GM23338 (cell line): ENCODE measurements at regions not wholly inside any gene's neighbourhood (a gene's known extent, or its start where the extent isn't known, plus 50 kb on each side); places are given as distances from the start of the nearest gene placed in this dataset.

Experiments used
- ATAC-seq: fragments of 200-7000 bp; cut with Tn5 transposase; 3 replicates; pipeline ENCODE4 v1.9.1; 2020
- DNase-seq: peaks from one replicate; pipeline ENCODE4 v3.0.0-alpha.2; 2015; ENCODE audit warnings: low spot score
- H2AFZ ChIP-seq: fragments of 200-600 bp; sonication (generic); 2 replicates; pipeline ENCODE4 v1.8.0; 2016; ENCODE audit warnings: antibody characterized with exemption, mild to moderate bottlenecking, moderate library complexity
- H3F3A ChIP-seq: fragments of 200-600 bp; sonication (generic); replicated peaks from 2 replicates; pipeline ENCODE4 v1.8.0; 2017; ENCODE audit warnings: antibody characterized with exemption, mixed run types, low read depth
- H3K27ac ChIP-seq: fragments of 200-600 bp; sonication (generic); 2 replicates; pipeline ENCODE4 v1.6.1; 2016; ENCODE audit warnings: low read depth
- H3K27me3 ChIP-seq: fragments of 200-600 bp; sonication (generic); 2 replicates; pipeline ENCODE4 v1.8.0; 2016; ENCODE audit warnings: mild to moderate bottlenecking, mixed run types, moderate library complexity; ENCODE audit not compliant: insufficient read depth
- H3K36me3 ChIP-seq: fragments of 200-600 bp; sonication (generic); 2 replicates; pipeline ENCODE4 v1.8.0; 2016; ENCODE audit warnings: mild to moderate bottlenecking; ENCODE audit not compliant: insufficient read depth
- H3K4me1 ChIP-seq: fragments of 200-600 bp; sonication (generic); 2 replicates; pipeline ENCODE4 v1.8.0; 2016; ENCODE audit warnings: mild to moderate bottlenecking, moderate library complexity; ENCODE audit not compliant: insufficient read depth
- H3K4me2 ChIP-seq: fragments of 200-600 bp; sonication (generic); 2 replicates; pipeline ENCODE4 v1.7.1; 2017; ENCODE audit warnings: mixed run types
- H3K4me3 ChIP-seq: fragments of 200-600 bp; sonication (generic); 2 replicates; pipeline ENCODE4 v1.6.1; 2016; ENCODE audit warnings: mixed run types
- H3K79me2 ChIP-seq: fragments of 200-600 bp; sonication (generic); replicated peaks from 2 replicates; pipeline ENCODE4 v1.8.0; 2017; ENCODE audit warnings: mild to moderate bottlenecking; ENCODE audit not compliant: insufficient read depth
- H3K9me2 ChIP-seq: fragments of 200-600 bp; sonication (generic); 2 replicates; pipeline ENCODE4 v1.8.0; 2017; ENCODE audit not compliant: insufficient read depth
- H4K20me1 ChIP-seq: fragments of 200-600 bp; sonication (generic); replicated peaks from 2 replicates; pipeline ENCODE4 v1.8.0; 2017; ENCODE audit warnings: mild to moderate bottlenecking; ENCODE audit not compliant: insufficient read depth
- H3K27ac Mint-ChIP-seq: 2 replicates; pipeline ENCODE4 v1.8.0; 2020; ENCODE audit warnings: inconsistent platforms, mild to moderate bottlenecking, moderate library complexity, mixed read lengths
- H3K27me3 Mint-ChIP-seq: 3 replicates; pipeline ENCODE4 v1.8.0; 2022; ENCODE audit warnings: low read depth, mild to moderate bottlenecking, moderate library complexity, mixed read lengths, inconsistent platforms; ENCODE audit not compliant: insufficient read depth, poor library complexity
- H3K36me3 Mint-ChIP-seq: 3 replicates; pipeline ENCODE4 v1.8.0; 2021; ENCODE audit warnings: low read depth, mild to moderate bottlenecking, inconsistent platforms, moderate library complexity, mixed read lengths
- H3K4me1 Mint-ChIP-seq: 3 replicates; pipeline ENCODE4 v1.8.0; 2020; ENCODE audit warnings: mild to moderate bottlenecking, inconsistent platforms, mixed read lengths
- H3K4me3 Mint-ChIP-seq: 3 replicates; pipeline ENCODE4 v1.8.0; 2021; ENCODE audit warnings: moderate library complexity, mild to moderate bottlenecking, inconsistent platforms, mixed read lengths
- H3K9me3 Mint-ChIP-seq: 3 replicates; pipeline ENCODE4 v1.8.0; 2020; ENCODE audit warnings: moderate library complexity, mild to moderate bottlenecking, inconsistent platforms, mixed read lengths
- NANOG ChIP-seq: IDR thresholded peaks from 2 replicates; pipeline ENCODE4 v1.6.1; 2016; ENCODE audit warnings: antibody characterized with exemption, borderline replicate concordance
- POLR2AphosphoS5 ChIP-seq: IDR thresholded peaks from 2 replicates; pipeline ENCODE4 v1.6.1; 2016; ENCODE audit warnings: antibody characterized with exemption, low read depth
- STAT1 ChIP-seq: IDR thresholded peaks from one replicate; pipeline ENCODE4 v1.6.1; 2016; ENCODE audit warnings: antibody characterized with exemption; ENCODE audit not compliant: unreplicated experiment
- TF ChIP-seq, protein P1 (sequence below), 2 experiments: fragments of 200-600 bp in 1 of 2; sonication (generic) in 1 of 2; conservative IDR thresholded peaks; 2 replicates each; pipeline versions ENCODE4 v1.5.1 to v1.6.1; 2016 to 2017; ENCODE audit warnings: antibody characterized with exemption in 2 of 2, low read depth in 2 of 2, mild to moderate bottlenecking in 2 of 2, moderate library complexity in 1 of 2
- TF ChIP-seq, protein P2 (sequence below): IDR thresholded peaks from one replicate; pipeline ENCODE4 v1.6.1; 2018; ENCODE audit warnings: antibody characterized with exemption; ENCODE audit not compliant: unreplicated experiment
- TF ChIP-seq, protein P3 (sequence below): fragments of 250-450 bp; sonication (Bioruptor Pico); IDR thresholded peaks from 2 replicates; pipeline ENCODE4 v1.5.0; 2020; ENCODE audit warnings: mild to moderate bottlenecking, moderate library complexity

DNA sequence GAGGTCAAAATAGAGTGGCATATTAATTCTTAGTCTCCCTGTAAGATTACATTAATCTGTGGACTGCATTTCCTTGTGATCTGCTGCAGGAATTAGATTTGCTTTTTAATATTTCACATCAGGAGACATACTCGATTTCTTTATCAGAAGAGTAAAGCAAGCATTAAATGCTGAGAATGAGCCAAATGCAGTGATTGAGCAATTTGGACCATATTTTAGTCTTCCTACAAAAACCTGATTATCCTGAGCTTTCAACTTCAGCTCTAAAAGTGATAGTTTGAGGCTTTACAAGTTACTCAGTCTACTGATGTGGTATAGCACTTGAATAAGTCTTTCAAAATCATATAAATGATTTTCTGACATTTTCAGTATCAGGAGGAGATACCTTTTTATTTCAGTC, 774.3 kb upstream of the RAB6C start (continued):
- TF ChIP-seq, protein P1, sequence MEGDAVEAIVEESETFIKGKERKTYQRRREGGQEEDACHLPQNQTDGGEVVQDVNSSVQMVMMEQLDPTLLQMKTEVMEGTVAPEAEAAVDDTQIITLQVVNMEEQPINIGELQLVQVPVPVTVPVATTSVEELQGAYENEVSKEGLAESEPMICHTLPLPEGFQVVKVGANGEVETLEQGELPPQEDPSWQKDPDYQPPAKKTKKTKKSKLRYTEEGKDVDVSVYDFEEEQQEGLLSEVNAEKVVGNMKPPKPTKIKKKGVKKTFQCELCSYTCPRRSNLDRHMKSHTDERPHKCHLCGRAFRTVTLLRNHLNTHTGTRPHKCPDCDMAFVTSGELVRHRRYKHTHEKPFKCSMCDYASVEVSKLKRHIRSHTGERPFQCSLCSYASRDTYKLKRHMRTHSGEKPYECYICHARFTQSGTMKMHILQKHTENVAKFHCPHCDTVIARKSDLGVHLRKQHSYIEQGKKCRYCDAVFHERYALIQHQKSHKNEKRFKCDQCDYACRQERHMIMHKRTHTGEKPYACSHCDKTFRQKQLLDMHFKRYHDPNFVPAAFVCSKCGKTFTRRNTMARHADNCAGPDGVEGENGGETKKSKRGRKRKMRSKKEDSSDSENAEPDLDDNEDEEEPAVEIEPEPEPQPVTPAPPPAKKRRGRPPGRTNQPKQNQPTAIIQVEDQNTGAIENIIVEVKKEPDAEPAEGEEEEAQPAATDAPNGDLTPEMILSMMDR (conservative IDR thresholded peaks at IDR 0.05; ENCODE audit: low read depth in 2 of 2), result no peak
- no peak for TF ChIP-seq STAT1

DNA sequence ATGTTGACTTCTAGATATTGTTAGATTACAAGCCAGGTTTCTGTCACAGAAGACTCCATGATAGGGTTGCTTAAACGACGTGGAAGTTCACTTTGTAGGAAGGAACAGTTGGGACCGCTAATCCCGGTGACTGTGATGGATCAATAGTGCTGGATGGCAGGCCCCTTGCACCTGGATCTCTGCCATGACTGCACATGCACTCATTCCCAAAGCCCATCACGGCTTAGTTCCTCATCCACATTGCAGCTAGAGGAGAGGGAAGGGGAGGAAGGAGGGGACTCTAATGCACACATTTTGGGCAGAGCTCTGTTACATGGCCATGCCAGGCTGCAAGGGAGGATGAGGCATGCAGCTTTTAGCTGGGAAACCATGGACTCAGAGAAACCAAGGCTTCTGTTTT, 773.7 kb upstream of the RAB6C start:
- peaks cover 1% of the 10 kb centered on the region for H3K27me3 Mint-ChIP-seq
- Histone ChIP-seq H3K9me2 (no peaks in the 10 kb centered on the region), H3K36me3 (no peaks in the 10 kb centered on the region), H3K27me3 (no peaks in the 10 kb centered on the region), H3K4me2 (no peak overlapping the region), H3K27ac (no peak overlapping the region), H4K20me1 (no peaks in the 10 kb centered on the region), H3K4me3 (no peak overlapping the region), H3F3A (no peaks in the 10 kb centered on the region), H2AFZ (no peak overlapping the region), H3K4me1 (no peaks in the 10 kb centered on the region), H3K79me2 (no peaks in the 10 kb centered on the region)
- no peak overlapping the region for H3K27ac Mint-ChIP-seq
- no peak for DNase-seq
- no peaks in the 10 kb centered on the region for H3K9me3 Mint-ChIP-seq
- H3K4me3 Mint-ChIP-seq, result no peak overlapping the region
- TF ChIP-seq STAT1 (no peak), NANOG (no peak), POLR2AphosphoS5 (no peak)
- TF ChIP-seq, protein P2, sequence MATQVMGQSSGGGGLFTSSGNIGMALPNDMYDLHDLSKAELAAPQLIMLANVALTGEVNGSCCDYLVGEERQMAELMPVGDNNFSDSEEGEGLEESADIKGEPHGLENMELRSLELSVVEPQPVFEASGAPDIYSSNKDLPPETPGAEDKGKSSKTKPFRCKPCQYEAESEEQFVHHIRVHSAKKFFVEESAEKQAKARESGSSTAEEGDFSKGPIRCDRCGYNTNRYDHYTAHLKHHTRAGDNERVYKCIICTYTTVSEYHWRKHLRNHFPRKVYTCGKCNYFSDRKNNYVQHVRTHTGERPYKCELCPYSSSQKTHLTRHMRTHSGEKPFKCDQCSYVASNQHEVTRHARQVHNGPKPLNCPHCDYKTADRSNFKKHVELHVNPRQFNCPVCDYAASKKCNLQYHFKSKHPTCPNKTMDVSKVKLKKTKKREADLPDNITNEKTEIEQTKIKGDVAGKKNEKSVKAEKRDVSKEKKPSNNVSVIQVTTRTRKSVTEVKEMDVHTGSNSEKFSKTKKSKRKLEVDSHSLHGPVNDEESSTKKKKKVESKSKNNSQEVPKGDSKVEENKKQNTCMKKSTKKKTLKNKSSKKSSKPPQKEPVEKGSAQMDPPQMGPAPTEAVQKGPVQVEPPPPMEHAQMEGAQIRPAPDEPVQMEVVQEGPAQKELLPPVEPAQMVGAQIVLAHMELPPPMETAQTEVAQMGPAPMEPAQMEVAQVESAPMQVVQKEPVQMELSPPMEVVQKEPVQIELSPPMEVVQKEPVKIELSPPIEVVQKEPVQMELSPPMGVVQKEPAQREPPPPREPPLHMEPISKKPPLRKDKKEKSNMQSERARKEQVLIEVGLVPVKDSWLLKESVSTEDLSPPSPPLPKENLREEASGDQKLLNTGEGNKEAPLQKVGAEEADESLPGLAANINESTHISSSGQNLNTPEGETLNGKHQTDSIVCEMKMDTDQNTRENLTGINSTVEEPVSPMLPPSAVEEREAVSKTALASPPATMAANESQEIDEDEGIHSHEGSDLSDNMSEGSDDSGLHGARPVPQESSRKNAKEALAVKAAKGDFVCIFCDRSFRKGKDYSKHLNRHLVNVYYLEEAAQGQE, result no peak
- TF ChIP-seq, protein P3, sequence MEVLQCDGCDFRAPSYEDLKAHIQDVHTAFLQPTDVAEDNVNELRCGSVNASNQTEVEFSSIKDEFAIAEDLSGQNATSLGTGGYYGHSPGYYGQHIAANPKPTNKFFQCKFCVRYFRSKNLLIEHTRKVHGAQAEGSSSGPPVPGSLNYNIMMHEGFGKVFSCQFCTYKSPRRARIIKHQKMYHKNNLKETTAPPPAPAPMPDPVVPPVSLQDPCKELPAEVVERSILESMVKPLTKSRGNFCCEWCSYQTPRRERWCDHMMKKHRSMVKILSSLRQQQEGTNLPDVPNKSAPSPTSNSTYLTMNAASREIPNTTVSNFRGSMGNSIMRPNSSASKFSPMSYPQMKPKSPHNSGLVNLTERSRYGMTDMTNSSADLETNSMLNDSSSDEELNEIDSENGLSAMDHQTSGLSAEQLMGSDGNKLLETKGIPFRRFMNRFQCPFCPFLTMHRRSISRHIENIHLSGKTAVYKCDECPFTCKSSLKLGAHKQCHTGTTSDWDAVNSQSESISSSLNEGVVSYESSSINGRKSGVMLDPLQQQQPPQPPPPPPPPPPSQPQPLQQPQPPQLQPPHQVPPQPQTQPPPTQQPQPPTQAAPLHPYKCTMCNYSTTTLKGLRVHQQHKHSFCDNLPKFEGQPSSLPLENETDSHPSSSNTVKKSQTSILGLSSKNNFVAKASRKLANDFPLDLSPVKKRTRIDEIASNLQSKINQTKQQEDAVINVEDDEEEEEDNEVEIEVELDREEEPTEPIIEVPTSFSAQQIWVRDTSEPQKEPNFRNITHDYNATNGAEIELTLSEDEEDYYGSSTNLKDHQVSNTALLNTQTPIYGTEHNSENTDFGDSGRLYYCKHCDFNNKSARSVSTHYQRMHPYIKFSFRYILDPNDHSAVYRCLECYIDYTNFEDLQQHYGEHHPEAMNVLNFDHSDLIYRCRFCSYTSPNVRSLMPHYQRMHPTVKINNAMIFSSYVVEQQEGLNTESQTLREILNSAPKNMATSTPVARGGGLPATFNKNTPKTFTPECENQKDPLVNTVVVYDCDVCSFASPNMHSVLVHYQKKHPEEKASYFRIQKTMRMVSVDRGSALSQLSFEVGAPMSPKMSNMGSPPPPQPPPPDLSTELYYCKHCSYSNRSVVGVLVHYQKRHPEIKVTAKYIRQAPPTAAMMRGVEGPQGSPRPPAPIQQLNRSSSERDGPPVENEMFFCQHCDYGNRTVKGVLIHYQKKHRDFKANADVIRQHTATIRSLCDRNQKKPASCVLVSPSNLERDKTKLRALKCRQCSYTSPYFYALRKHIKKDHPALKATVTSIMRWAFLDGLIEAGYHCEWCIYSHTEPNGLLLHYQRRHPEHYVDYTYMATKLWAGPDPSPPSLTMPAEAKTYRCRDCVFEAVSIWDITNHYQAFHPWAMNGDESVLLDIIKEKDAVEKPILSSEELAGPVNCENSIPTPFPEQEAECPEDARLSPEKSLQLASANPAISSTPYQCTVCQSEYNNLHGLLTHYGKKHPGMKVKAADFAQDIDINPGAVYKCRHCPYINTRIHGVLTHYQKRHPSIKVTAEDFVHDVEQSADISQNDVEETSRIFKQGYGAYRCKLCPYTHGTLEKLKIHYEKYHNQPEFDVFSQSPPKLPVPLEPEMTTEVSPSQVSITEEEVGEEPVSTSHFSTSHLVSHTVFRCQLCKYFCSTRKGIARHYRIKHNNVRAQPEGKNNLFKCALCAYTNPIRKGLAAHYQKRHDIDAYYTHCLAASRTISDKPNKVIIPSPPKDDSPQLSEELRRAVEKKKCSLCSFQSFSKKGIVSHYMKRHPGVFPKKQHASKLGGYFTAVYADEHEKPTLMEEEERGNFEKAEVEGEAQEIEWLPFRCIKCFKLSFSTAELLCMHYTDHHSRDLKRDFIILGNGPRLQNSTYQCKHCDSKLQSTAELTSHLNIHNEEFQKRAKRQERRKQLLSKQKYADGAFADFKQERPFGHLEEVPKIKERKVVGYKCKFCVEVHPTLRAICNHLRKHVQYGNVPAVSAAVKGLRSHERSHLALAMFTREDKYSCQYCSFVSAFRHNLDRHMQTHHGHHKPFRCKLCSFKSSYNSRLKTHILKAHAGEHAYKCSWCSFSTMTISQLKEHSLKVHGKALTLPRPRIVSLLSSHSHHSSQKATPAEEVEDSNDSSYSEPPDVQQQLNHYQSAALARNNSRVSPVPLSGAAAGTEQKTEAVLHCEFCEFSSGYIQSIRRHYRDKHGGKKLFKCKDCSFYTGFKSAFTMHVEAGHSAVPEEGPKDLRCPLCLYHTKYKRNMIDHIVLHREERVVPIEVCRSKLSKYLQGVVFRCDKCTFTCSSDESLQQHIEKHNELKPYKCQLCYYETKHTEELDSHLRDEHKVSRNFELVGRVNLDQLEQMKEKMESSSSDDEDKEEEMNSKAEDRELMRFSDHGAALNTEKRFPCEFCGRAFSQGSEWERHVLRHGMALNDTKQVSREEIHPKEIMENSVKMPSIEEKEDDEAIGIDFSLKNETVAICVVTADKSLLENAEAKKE (CRISPR knock-in tag), result no peak
- no peaks in the 10 kb centered on the region for H3K36me3 Mint-ChIP-seq
- no peak for ATAC-seq
- H3K4me1 Mint-ChIP-seq, result peaks cover 6% of the 10 kb centered on the region; the same call in 2 of the 3 replicates
